GM18520 (cell line): ENCODE measurements at regions not wholly inside any gene's neighbourhood (a gene's known extent, or its start where the extent isn't known, plus 50 kb on each side); places are given as distances from the start of the nearest gene placed in this dataset.
"Not testable (repeated sequence)": the region's sequence is repeated elsewhere in the genome, so short reads cannot be mapped to it uniquely, and the experiment has no call there.

Source experiments
- ATAC-seq: cut with Tn5 transposase; IDR thresholded peaks from one replicate; pipeline ENCODE4 v1.9.1; 2021; ENCODE audit not compliant: unreplicated experiment

DNA sequence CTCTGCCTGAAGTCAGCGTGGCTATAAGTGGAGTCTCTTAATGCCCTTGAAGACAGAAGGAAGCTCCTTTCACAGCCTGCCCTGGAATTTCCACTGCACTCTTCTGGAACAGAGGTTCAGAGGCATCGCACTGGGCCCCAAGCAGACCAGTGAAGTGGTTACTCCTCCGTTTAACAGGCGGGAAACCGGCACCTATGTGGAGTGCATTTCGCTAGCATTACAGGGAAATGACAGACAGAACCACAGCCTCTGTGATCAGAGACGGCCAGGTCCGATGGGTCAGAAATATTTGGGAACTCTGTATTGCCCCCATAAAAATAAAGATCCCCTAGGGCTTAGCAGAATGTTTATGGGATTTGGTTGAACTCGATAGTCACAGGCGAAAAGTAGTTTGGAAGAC is 406.9 kb upstream of the PRKCQ start:
- ATAC-seq: no peak

GRCh38 chr10:6985644-6986043 is 405.6 kb upstream of the PRKCQ start:
- no peak for ATAC-seq

- ATAC-seq: no peak
These were observed 404.9 kb upstream of the PRKCQ start for GRCh38 chr10:6984971-6985370.

- ATAC-seq: not testable (repeated sequence)
These were observed 403.9 kb upstream of the PRKCQ start for GRCh38 chr10:6984016-6984415.

DNA sequence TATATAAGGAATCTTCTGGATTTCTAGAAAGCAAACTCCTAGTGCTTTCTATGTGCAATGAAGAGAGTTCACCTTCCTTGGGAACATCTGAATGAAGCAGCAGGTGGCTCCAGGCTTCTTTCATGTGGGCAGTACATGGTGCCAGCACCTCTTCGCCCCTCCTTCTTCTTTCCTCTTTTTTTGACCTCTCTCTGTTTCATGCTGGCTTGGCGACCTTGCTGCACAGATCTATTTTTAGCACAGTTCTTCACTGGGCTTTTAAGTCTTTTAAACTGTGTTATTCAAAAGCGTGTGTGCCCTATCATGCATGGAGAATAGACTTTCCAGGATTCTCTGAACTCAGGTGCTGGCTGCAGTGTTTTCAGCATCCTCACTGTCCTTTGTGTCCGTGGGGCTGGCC is 400.3 kb upstream of the PRKCQ start:
- no peak for ATAC-seq

DNA sequence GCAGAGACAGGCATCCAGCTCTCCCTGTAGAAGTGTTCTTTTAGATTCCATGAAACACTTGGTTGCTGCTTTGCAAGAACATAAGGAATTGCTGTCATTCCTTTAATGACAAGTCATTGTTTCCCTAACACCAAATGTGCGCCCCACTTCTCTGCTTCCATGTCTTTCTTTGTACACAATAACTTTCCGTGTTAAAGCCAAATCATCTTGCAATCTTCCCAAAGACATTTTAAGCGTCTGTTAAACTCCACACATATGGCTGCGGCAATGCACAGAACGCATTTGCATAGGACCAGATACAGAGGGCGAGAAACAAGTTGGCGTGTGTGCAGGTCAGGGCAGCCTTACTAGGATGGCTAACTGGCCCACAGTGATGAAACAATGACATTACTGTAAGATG is 399.3 kb upstream of the PRKCQ start:
- ATAC-seq: no peak

GRCh38 chr10:6978187-6978627 is 398.1 kb upstream of the PRKCQ start:
- no peak for ATAC-seq

GRCh38 chr10:6977398-6978186 is 397.5 kb upstream of the PRKCQ start:
- ATAC-seq: no peak

DNA sequence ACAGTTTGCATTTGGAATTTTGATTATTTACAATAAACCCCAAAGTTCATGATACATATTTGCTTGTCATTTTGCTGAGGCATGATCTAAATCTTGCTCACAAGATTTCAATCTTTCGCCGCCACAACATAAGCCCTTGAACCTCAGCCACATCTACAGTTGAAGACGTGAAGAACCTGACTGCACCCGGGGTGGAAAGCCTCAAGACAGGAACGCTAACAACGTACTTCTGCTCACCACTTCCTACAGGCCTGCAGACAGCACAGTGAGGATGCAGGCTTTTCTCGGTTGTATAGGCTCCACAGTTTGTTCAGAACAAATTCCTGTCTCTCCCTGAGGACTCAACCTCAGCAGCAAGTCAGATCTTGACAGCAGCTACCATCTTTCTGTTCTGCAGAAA is 393.8 kb upstream of the PRKCQ start:
- ATAC-seq: no peak

DNA sequence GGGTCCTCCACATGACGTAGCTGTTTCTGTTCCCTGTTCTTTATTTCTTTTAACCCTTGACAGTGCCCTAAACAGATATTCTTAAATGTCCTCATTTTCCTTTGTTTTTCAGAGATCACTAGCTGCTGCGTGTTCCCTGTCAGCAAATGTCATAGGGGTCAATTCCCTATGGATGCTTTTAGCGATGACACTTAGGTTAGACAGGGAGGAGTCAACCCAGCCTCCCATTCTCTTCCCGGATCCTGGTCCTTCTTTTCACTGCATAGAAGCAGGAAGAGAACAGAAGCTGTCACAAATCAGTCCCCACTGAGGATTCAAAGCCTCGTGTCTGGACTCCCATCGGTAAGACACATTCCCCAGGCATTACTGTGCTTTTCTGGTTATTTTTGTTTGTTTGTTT is 392.1 kb upstream of the PRKCQ start:
- ATAC-seq: no peak

- ATAC-seq: no peak
These were observed 389.6 kb upstream of the PRKCQ start for GRCh38 chr10:6969659-6970058.

GRCh38 chr10:6964543-6964942 is 384.5 kb upstream of the PRKCQ start:
- ATAC-seq: no peak

DNA sequence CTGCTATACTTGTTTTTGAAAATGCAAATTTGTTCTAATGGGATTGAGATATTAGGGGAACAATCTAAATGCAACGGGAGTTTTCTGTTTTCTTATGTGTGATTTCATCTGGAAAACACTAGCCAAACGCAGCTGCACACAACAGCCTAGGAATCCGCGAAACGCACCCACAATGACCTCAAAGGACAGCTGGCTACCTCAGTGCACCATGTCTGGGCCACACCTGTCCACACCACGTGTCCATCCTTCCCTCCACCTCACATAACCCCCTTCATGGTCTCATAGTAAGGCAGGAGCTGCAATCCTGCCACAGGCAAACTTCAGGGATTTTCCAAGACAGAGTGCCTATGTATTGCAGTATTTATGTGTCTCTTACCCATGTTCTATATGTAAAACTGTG is 382.5 kb upstream of the PRKCQ start:
- no peak for ATAC-seq

GRCh38 chr10:6958711-6959110 is 378.6 kb upstream of the PRKCQ start:
- ATAC-seq: no peak

- ATAC-seq: no peak
These were observed 378.2 kb upstream of the PRKCQ start for GRCh38 chr10:6958254-6958653.

GRCh38 chr10:6957851-6958250 is 377.8 kb upstream of the PRKCQ start:
- ATAC-seq: no peak

- ATAC-seq: no peak
These were observed 376.5 kb upstream of the PRKCQ start for GRCh38 chr10:6956562-6956961.

DNA sequence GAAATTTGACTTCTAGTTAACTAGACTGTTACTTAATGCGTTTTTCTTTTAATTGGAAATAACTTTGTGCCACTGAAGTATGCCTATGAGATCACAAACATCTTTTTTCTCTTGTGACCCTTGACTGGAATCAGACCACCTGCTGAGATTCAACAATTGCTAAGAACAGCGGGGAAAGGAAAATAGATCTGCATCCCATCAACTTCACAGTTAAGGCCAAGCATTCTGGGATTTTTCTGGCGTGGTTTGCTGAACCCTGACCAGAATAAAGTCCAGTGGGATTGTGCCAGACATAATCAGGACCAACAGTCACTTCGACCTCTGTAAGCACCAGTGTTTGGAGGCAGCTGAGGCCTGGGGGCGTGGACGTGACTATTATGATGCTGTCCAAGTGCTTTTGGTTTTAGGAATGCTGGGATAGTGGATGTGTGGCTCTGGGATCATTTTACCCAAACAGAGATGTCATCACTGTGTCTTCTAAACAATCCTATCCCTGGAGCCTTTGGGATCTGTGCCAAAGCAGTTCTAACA is 373.3 kb upstream of the PRKCQ start:
- no peak for ATAC-seq

- no peak for ATAC-seq
These were observed 371.7 kb upstream of the PRKCQ start for GRCh38 chr10:6951732-6952131.

- ATAC-seq: no peak
These were observed 370.1 kb upstream of the PRKCQ start for GRCh38 chr10:6950133-6950532.

DNA sequence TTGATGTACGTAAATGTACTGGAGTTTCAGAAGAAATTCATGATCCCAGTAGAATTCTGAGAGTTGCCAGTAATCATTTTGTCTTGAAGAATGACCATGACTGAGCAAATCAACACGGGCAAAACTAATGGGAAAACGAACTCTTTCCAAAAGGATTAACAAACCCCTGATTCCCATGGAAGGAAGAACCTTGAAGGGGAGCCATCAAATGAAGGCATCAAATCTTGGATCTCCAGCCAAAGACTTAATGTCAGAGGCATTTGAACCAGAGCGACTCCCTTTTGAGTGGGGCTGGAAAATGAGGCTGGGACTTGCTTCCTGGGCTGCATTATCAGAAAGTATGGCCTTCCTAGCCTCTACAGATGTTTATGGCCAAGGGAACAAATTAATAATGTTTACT is 364.4 kb upstream of the PRKCQ start:
- ATAC-seq: no peak

GRCh38 chr10:6938384-6938783 is 358.3 kb upstream of the PRKCQ start:
- no peak for ATAC-seq

DNA sequence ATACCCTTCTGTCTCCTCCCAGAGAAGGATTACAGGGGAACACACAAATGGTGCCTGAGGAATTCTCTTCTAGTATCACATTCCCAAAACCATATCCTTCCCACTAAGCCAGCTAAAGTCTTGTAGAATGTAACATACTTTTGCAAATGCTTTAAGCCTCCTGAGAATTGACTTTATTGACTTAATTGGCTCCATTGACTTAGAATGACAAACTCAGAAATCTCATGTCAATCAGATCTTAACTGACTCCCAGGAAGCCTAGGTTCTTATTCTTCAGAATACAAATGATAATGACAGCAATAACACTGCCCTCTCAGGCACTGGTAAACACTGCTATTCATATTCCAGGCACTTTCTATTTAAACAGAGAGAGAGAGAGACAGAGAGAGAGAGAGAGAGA is 356.9 kb upstream of the PRKCQ start:
- ATAC-seq: no peak
